ENCODE measurements at regions not wholly inside any gene's neighbourhood (a gene's known extent, or its start where the extent isn't known, plus 50 kb on each side); places are given as distances from the start of the nearest gene placed in this dataset.

GRCh38 chr6:134848076-134848475 lies 101.8 kb downstream of the ALDH8A1 start:
- Histone ChIP-seq H3K4me3 (no peak overlapping the region), H3K27ac (no peak overlapping the region), H3K9me3 (no peaks in the 10 kb centered on the region), H3K36me3 (ENCODE audit: low read depth, missing control alignments) (no peaks in the 10 kb centered on the region), H3K4me1 (peaks cover 1% of the 10 kb centered on the region), H3K27me3 (no peaks in the 10 kb centered on the region)
- intact Hi-C loops (cut with DNase I; ENCODE audit: low total_unique reads), result no loop called here
- no peak for DNase-seq
- 78 to 92% methylated on average over 6 of the region's 6 CpGs for WGBS, 2 donors
- TF ChIP-seq POLR2A (IDR thresholded peaks at IDR 0.05) (no peak), CTCF (IDR thresholded peaks at IDR 0.05) (no peak)

- Histone ChIP-seq H3K4me3 (no peak overlapping the region), H3K9me3 (no peaks in the 10 kb centered on the region), H3K4me1 (no peaks in the 10 kb centered on the region), H3K27ac (no peak overlapping the region), H3K36me3 (ENCODE audit: low read depth, missing control alignments) (no peaks in the 10 kb centered on the region), H3K27me3 (no peaks in the 10 kb centered on the region)
- intact Hi-C loops (cut with DNase I; ENCODE audit: low total_unique reads), result no loop called here
- no peak for DNase-seq
- TF ChIP-seq POLR2A (IDR thresholded peaks at IDR 0.05), result no peak
- TF ChIP-seq CTCF (IDR thresholded peaks at IDR 0.05), result no peak
- WGBS, 2 donors, result 70 to 73% methylated on average over 3 of the region's 3 CpGs
Measured at GRCh38 chr6:134846865-134847264, 103.0 kb downstream of the ALDH8A1 start.

- H3K4me3 ChIP-seq, result no peak overlapping the region
- H3K36me3 ChIP-seq (ENCODE audit: low read depth, missing control alignments), result no peaks in the 10 kb centered on the region
- H3K9me3 ChIP-seq, result no peaks in the 10 kb centered on the region
- H3K27ac ChIP-seq, result no peak overlapping the region
- intact Hi-C loops (cut with DNase I; ENCODE audit: low total_unique reads), result no loop called here
- no peaks in the 10 kb centered on the region for H3K4me1 ChIP-seq
- no peaks in the 10 kb centered on the region for H3K27me3 ChIP-seq
- 92 to 95% methylated on average over 7 of the region's 7 CpGs for WGBS, 2 donors
- no peak for TF ChIP-seq CTCF (IDR thresholded peaks at IDR 0.05)
- no peak for TF ChIP-seq POLR2A (IDR thresholded peaks at IDR 0.05)
- DNase-seq, result no peak
Measured at GRCh38 chr6:134846031-134846430, 103.9 kb downstream of the ALDH8A1 start.

GRCh38 chr6:134844120-134844519 lies 105.8 kb downstream of the ALDH8A1 start:
- WGBS, 2 donors, result 100% methylated on average over 2 of the region's 2 CpGs
- Histone ChIP-seq H3K36me3 (ENCODE audit: low read depth, missing control alignments) (no peaks in the 10 kb centered on the region), H3K4me1 (no peaks in the 10 kb centered on the region), H3K27me3 (no peaks in the 10 kb centered on the region), H3K9me3 (no peaks in the 10 kb centered on the region), H3K27ac (no peak overlapping the region), H3K4me3 (no peak overlapping the region)
- DNase-seq, result no peak
- TF ChIP-seq POLR2A (IDR thresholded peaks at IDR 0.05) (no peak), CTCF (IDR thresholded peaks at IDR 0.05) (no peak)
- intact Hi-C loops (cut with DNase I; ENCODE audit: low total_unique reads), result no loop called here

- Histone ChIP-seq H3K4me1 (no peaks in the 10 kb centered on the region), H3K4me3 (no peak overlapping the region), H3K27ac (no peak overlapping the region), H3K9me3 (no peaks in the 10 kb centered on the region), H3K36me3 (ENCODE audit: low read depth, missing control alignments) (no peaks in the 10 kb centered on the region), H3K27me3 (no peaks in the 10 kb centered on the region)
- intact Hi-C loops (cut with DNase I; ENCODE audit: low total_unique reads), result no loop called here
- 83 to 89% methylated on average over 7 of the region's 7 CpGs for WGBS, 2 donors
- TF ChIP-seq POLR2A (IDR thresholded peaks at IDR 0.05) (no peak), CTCF (IDR thresholded peaks at IDR 0.05) (no peak)
- no peak for DNase-seq
Measured at GRCh38 chr6:134840086-134840867, 109.6 kb downstream of the ALDH8A1 start.
